ENCODE measurements at regions not wholly inside any gene's neighbourhood (a gene's known extent, or its start where the extent isn't known, plus 50 kb on each side); places are given as distances from the start of the nearest gene placed in this dataset.

DNA sequence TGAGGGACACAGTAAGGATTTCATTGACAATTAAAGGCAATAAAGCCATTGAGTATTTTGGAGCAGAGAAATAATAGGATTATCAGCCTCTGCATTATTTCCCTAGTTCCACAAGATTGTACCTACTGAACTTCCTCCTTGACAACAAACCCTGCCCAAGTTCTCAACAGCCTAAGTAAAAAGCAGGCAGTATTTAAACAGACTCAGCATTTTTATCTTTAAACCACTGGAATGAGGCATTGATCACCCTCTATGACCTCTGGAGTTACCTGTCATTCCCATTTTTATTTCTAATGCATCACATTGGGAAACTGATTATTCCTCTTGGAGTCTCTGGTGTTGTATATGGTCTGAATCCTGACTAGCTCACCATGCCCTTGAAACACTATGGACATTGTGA lies 570.6 kb upstream of the STXBP6 start:
- no peak overlapping the region for H3K23ac ChIP-seq (ENCODE audit: insufficient read length, low read depth, low read length)
- Mint-ChIP-seq H3K4me3 (no peak overlapping the region), H3K36me3 (ENCODE audit: insufficient read depth in 1 of 3, low read depth in 3 of 3) (peaks cover 8 to 25% (median 9%) of the 10 kb centered on the region in 3 experiments), H3K9me3 (peaks cover 24 to 26% of the 10 kb centered on the region in 2 experiments), H3K4me1 (no peaks in the 10 kb centered on the region), H3K27ac (no peak overlapping the region), H3K27me3 (ENCODE audit: low read depth) (no peaks in the 10 kb centered on the region)
- TF ChIP-seq, protein P1, sequence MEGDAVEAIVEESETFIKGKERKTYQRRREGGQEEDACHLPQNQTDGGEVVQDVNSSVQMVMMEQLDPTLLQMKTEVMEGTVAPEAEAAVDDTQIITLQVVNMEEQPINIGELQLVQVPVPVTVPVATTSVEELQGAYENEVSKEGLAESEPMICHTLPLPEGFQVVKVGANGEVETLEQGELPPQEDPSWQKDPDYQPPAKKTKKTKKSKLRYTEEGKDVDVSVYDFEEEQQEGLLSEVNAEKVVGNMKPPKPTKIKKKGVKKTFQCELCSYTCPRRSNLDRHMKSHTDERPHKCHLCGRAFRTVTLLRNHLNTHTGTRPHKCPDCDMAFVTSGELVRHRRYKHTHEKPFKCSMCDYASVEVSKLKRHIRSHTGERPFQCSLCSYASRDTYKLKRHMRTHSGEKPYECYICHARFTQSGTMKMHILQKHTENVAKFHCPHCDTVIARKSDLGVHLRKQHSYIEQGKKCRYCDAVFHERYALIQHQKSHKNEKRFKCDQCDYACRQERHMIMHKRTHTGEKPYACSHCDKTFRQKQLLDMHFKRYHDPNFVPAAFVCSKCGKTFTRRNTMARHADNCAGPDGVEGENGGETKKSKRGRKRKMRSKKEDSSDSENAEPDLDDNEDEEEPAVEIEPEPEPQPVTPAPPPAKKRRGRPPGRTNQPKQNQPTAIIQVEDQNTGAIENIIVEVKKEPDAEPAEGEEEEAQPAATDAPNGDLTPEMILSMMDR (conservative IDR thresholded peaks at IDR 0.05), result no peak
- H2BK120ac ChIP-seq (ENCODE audit: low read depth, low read length, poor library complexity, severe bottlenecking), result no peak overlapping the region
- H3K4me1 ChIP-seq (ENCODE audit: insufficient read depth, low read length), result no peaks in the 10 kb centered on the region
- H2AFZ ChIP-seq (ENCODE audit: low read length), result no peak overlapping the region
- H2AK5ac ChIP-seq (ENCODE audit: insufficient read length, low read length), result no peak overlapping the region
- H4K8ac ChIP-seq (replicated peaks; ENCODE audit: insufficient read length, low read depth, low read length), result no peak overlapping the region
- no peak overlapping the region for H3T11ph ChIP-seq (ENCODE audit: low read length)
- H2BK12ac ChIP-seq (ENCODE audit: insufficient read length, low read depth, low read length), result no peak overlapping the region
- no peak for DNase-seq
- H3K4me2 ChIP-seq (ENCODE audit: insufficient read depth, insufficient read length, low read length), result no peak overlapping the region
- no peaks in the 10 kb centered on the region for H3K79me1 ChIP-seq (ENCODE audit: insufficient read depth, low read depth, low read length, poor library complexity, severe bottlenecking)
- H2BK5ac ChIP-seq (ENCODE audit: insufficient read length, low read length), result no peak overlapping the region
- no peak overlapping the region for H3K27ac ChIP-seq (ENCODE audit: insufficient read length, low read depth, low read length)
- H4K5ac ChIP-seq (ENCODE audit: insufficient read length, low read depth, low read length), result no peak overlapping the region
- H2BK20ac ChIP-seq (ENCODE audit: low read depth, low read length, poor library complexity, severe bottlenecking), result no peak overlapping the region
- H3K14ac ChIP-seq (ENCODE audit: insufficient read depth, low read length), result no peak overlapping the region
- no peak overlapping the region for H4K91ac ChIP-seq (ENCODE audit: insufficient read length, low read depth, low read length)
- no peak overlapping the region for H3K56ac ChIP-seq (ENCODE audit: insufficient read length, low read depth, low read length)
- H4K20me1 ChIP-seq (ENCODE audit: control insufficient read depth, insufficient read depth, insufficient read length), result no peaks in the 10 kb centered on the region
- H3K9ac ChIP-seq (ENCODE audit: extremely low read depth, insufficient read length, low read length), result no peak overlapping the region
- no peak overlapping the region for H2BK15ac ChIP-seq (ENCODE audit: low read depth, low read length)
- H3K18ac ChIP-seq (ENCODE audit: insufficient read length, low read depth, low read length), result no peak overlapping the region
- H3K4ac ChIP-seq (ENCODE audit: low read depth, low read length), result no peak overlapping the region
- no peaks in the 10 kb centered on the region for H3K23me2 ChIP-seq (ENCODE audit: insufficient read length, low read depth, low read length, poor library complexity, severe bottlenecking)
- H3K9me3 ChIP-seq (ENCODE audit: control insufficient read depth, low read depth, low read length), result peaks cover 5% of the 10 kb centered on the region
- H3K27me3 ChIP-seq (ENCODE audit: insufficient read depth, low read length), result no peaks in the 10 kb centered on the region; the same call in 1 of the 2 replicates
- H3K79me2 ChIP-seq (ENCODE audit: insufficient read depth, low read length), result no peaks in the 10 kb centered on the region
